ENCODE measurements at regions not wholly inside any gene's neighbourhood (a gene's known extent, or its start where the extent isn't known, plus 50 kb on each side); places are given as distances from the start of the nearest gene placed in this dataset.

DNA sequence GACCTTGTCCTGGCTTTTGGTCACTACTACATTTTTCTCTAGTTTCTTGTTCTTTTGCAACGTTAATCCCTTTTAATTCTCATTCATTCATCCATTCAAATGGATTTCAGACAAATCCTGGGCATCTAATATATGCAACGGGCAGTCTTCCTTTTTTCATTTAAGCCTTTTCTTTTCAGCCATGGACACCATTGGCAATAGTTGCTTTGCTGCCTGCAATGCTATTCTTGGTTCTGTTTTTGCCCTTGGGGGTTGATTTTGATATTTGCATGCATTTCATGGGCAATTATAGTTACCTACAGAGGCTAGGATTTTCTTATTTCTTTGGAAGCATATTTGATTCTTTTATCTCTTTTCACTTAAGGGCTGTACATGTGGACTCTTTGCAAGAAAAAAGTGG, 180.5 kb upstream of the ARX start:
- H4K20me1 ChIP-seq (replicated peaks; ENCODE audit: control insufficient read depth, insufficient read depth, low read length) = no peaks in the 10 kb centered on the region
- no peak overlapping the region for H2AFZ ChIP-seq (ENCODE audit: low read depth, low read length)
- H3K4me2 ChIP-seq (ENCODE audit: insufficient read depth, low read length) = no peak overlapping the region
- ChIA-PET CTCF (ENCODE audit: low intra/inter-chr PET ratio) (no interaction called here), POLR2A (no interaction called here)
- H3K4me3 ChIP-seq = no peak overlapping the region
- H3K27ac ChIP-seq (ENCODE audit: extremely low read depth, low read depth, low read length) = no peak overlapping the region
- H3K4me1 ChIP-seq (replicated peaks in 1 of 2; ENCODE audit: control insufficient read depth in 2 of 2, insufficient read depth in 2 of 2, low read length in 2 of 2) = no peaks in the 10 kb centered on the region
- intact Hi-C loops (cut with micrococcal nuclease) = no loop called here
- no peaks in the 10 kb centered on the region for H3K36me3 ChIP-seq (ENCODE audit: control insufficient read depth, insufficient read depth, low read length)
- FAIRE-seq = no peak
- in situ Hi-C loops (cut with MboI) = no loop called here
- no peak for DNase-seq (ENCODE audit: extremely low read depth in 1 of 4, low spot score in 3 of 4)
- no peaks in the 10 kb centered on the region for H3K9me1 ChIP-seq (ENCODE audit: control insufficient read depth, insufficient read depth, low read length)
- no peak overlapping the region for H3K9ac ChIP-seq (ENCODE audit: insufficient read depth in 1 of 2, low read depth in 2 of 2, low read length in 2 of 2)
- no peak for ATAC-seq
- BruUV-seq (replicated peaks) = no TSS peak
- WGBS (ENCODE audit: insufficient coverage, low coverage, missing lambda C conversion rate) = 0% methylated on average over 2 of the region's 2 CpGs
- H3K27me3 ChIP-seq (ENCODE audit: control insufficient read depth in 2 of 2, insufficient read depth in 2 of 2, low read length in 2 of 2) = no peaks in the 10 kb centered on the region
- no peaks in the 10 kb centered on the region for H3K9me3 ChIP-seq (replicated peaks; ENCODE audit: control insufficient read depth, insufficient read depth, low read depth, low read length)
- no peak for TF ChIP-seq SP2 (IDR thresholded peaks at IDR 0.05; ENCODE audit: extremely low read depth, low read depth, low read length, poor library complexity, severe bottlenecking)
- no peak for TF ChIP-seq CHD4 (IDR thresholded peaks at IDR 0.05; ENCODE audit: insufficient read depth, insufficient replicate concordance, low read depth, low read length, poor library complexity, severe bottlenecking)
- no peak for TF ChIP-seq ZNF143 (CRISPR knock-in tag; IDR thresholded peaks at IDR 0.05)
- TF ChIP-seq FOXA1 (IDR thresholded peaks at IDR 0.05; ENCODE audit: borderline replicate concordance) = no peak
- TF ChIP-seq ZNF766 (CRISPR knock-in tag; conservative IDR thresholded peaks at IDR 0.05) = no peak
- no peak for TF ChIP-seq ZNF561 (CRISPR knock-in tag; conservative IDR thresholded peaks at IDR 0.05)
- no peak for TF ChIP-seq ESRRB (CRISPR knock-in tag; IDR thresholded peaks at IDR 0.05; ENCODE audit: borderline replicate concordance)
- TF ChIP-seq ZFP30 (CRISPR knock-in tag; IDR thresholded peaks at IDR 0.05; ENCODE audit: borderline replicate concordance) = no peak
- TF ChIP-seq MECOM (CRISPR knock-in tag; IDR thresholded peaks at IDR 0.05) = no peak
- no peak for TF ChIP-seq MYBL2 (IDR thresholded peaks at IDR 0.05; ENCODE audit: low read depth)
- no peak for TF ChIP-seq MYBL2 (CRISPR knock-in tag; IDR thresholded peaks at IDR 0.05; ENCODE audit: borderline replicate concordance)
- no peak for TF ChIP-seq ZNF134 (CRISPR knock-in tag; conservative IDR thresholded peaks at IDR 0.05)
- TF ChIP-seq BACH1 (tag; IDR thresholded peaks at IDR 0.05) = no peak
- H3K79me2 ChIP-seq (ENCODE audit: control insufficient read depth, insufficient read depth, low read length) = no peaks in the 10 kb centered on the region
